ENCODE measurements at regions not wholly inside any gene's neighbourhood (a gene's known extent, or its start where the extent isn't known, plus 50 kb on each side); places are given as distances from the start of the nearest gene placed in this dataset.

GRCh38 chrX:38987198-38987651 is 186.0 kb downstream of the MID1IP1 start:
- no peak for DNase-seq (ENCODE audit: low spot score)
- ATAC-seq = no peak

GRCh38 chrX:38988301-38988700 is 187.0 kb downstream of the MID1IP1 start:
- no peak for ATAC-seq

GRCh38 chrX:38989076-38989475 is 187.8 kb downstream of the MID1IP1 start:
- ATAC-seq (no peak), DNase-seq (ENCODE audit: low spot score) (no peak)

More at GRCh38 chrX:38988301-38988700, 187.0 kb downstream of the MID1IP1 start:
- DNase-seq (ENCODE audit: low spot score) = no peak

- DNase-seq (ENCODE audit: low spot score) (no peak), ATAC-seq (no peak)
These were observed 190.6 kb downstream of the MID1IP1 start for GRCh38 chrX:38991656-38992440.

GRCh38 chrX:38992441-38993096 is 191.3 kb downstream of the MID1IP1 start:
- ATAC-seq (no peak), DNase-seq (ENCODE audit: low spot score) (no peak)

- no peak for DNase-seq (ENCODE audit: low spot score)
- no peak for ATAC-seq
These were observed 192.2 kb downstream of the MID1IP1 start for GRCh38 chrX:38993500-38993899.

- no peak for DNase-seq (ENCODE audit: low spot score)
These were observed 197.8 kb downstream of the MID1IP1 start for GRCh38 chrX:38999099-38999498.

GRCh38 chrX:38999967-39000745 is 198.9 kb downstream of the MID1IP1 start:
- no peak for DNase-seq (ENCODE audit: low spot score)
- ATAC-seq = no peak

More at GRCh38 chrX:38999099-38999498, 197.8 kb downstream of the MID1IP1 start:
- ATAC-seq = no peak

- DNase-seq (ENCODE audit: low spot score) = no peak
- no peak for ATAC-seq
These were observed 199.5 kb downstream of the MID1IP1 start for GRCh38 chrX:39000802-39001201.

GRCh38 chrX:39002466-39002865 is 201.2 kb downstream of the MID1IP1 start:
- no peak for DNase-seq (ENCODE audit: low spot score)
- ATAC-seq = no peak

- ATAC-seq (no peak), DNase-seq (ENCODE audit: low spot score) (no peak)
These were observed 207.3 kb downstream of the MID1IP1 start for GRCh38 chrX:39008549-39008948.

GRCh38 chrX:39011454-39012221 is 210.4 kb downstream of the MID1IP1 start:
- DNase-seq (ENCODE audit: low spot score) = peak; percentile 46
- ATAC-seq = peak; percentile 71

- DNase-seq (ENCODE audit: low spot score) (no peak), ATAC-seq (no peak)
These were observed 211.4 kb downstream of the MID1IP1 start for GRCh38 chrX:39012621-39013111.

GRCh38 chrX:39016556-39016955 is 215.3 kb downstream of the MID1IP1 start:
- ATAC-seq (peak; percentile 82), DNase-seq (ENCODE audit: low spot score) (no peak)

- ATAC-seq = peak; percentile 95
- DNase-seq (ENCODE audit: low spot score) = peak; percentile 46
These were observed 215.8 kb downstream of the MID1IP1 start for GRCh38 chrX:39017077-39017476.

GRCh38 chrX:39017716-39018115 is 216.5 kb downstream of the MID1IP1 start:
- no peak for ATAC-seq
- DNase-seq (ENCODE audit: low spot score) = no peak

GRCh38 chrX:39018541-39018940 is 217.3 kb downstream of the MID1IP1 start:
- ATAC-seq (no peak), DNase-seq (ENCODE audit: low spot score) (no peak)

GRCh38 chrX:39019056-39019455 is 217.8 kb downstream of the MID1IP1 start:
- ATAC-seq = no peak

GRCh38 chrX:39020051-39020669 is 218.9 kb downstream of the MID1IP1 start:
- ATAC-seq (no peak), DNase-seq (ENCODE audit: low spot score) (no peak)

More at GRCh38 chrX:39019056-39019455, 217.8 kb downstream of the MID1IP1 start:
- DNase-seq (ENCODE audit: low spot score) = no peak

GRCh38 chrX:39022106-39022505 is 220.8 kb downstream of the MID1IP1 start:
- DNase-seq (ENCODE audit: low spot score) = no peak
- ATAC-seq = no peak
